GM18505 (cell line): ENCODE measurements at regions not wholly inside any gene's neighbourhood (a gene's known extent, or its start where the extent isn't known, plus 50 kb on each side); places are given as distances from the start of the nearest gene placed in this dataset.

Experiments used
- ATAC-seq: cut with Tn5 transposase; IDR thresholded peaks from one replicate; pipeline ENCODE4 v1.9.1; 2021; ENCODE audit not compliant: unreplicated experiment
- POLR2A ChIP-seq: IDR thresholded peaks from 4 replicates; pipeline ENCODE4 v1.6.1; 2011; ENCODE audit warnings: borderline replicate concordance; ENCODE audit not compliant: insufficient read depth, insufficient read length; ENCODE audit errors: extremely low read depth

- ATAC-seq, result no peak
- TF ChIP-seq POLR2A, result no peak
These were observed 138.6 kb downstream of the RPS29 start for GRCh38 chr14:49447540-49448107.

- no peak for TF ChIP-seq POLR2A
- no peak for ATAC-seq
These were observed 139.4 kb downstream of the RPS29 start for GRCh38 chr14:49446801-49447200.

GRCh38 chr14:49438256-49438770 is 147.9 kb downstream of the RPS29 start:
- ATAC-seq, result no peak
- TF ChIP-seq POLR2A, result no peak

- no peak for ATAC-seq
- no peak for TF ChIP-seq POLR2A
These were observed 158.1 kb downstream of the RPS29 start for GRCh38 chr14:49428076-49428475.

GRCh38 chr14:49427117-49427516 is 159.1 kb downstream of the RPS29 start:
- no peak for ATAC-seq
- no peak for TF ChIP-seq POLR2A

- no peak for TF ChIP-seq POLR2A
These were observed 160.3 kb downstream of the RPS29 start for GRCh38 chr14:49425921-49426320.

GRCh38 chr14:49424436-49425331 is 161.5 kb downstream of the RPS29 start:
- no peak for TF ChIP-seq POLR2A
- no peak for ATAC-seq

More at GRCh38 chr14:49425921-49426320, 160.3 kb downstream of the RPS29 start:
- no peak for ATAC-seq

GRCh38 chr14:49420201-49420600 is 166.0 kb downstream of the RPS29 start:
- ATAC-seq, result no peak
- TF ChIP-seq POLR2A, result no peak

- TF ChIP-seq POLR2A, result no peak
- no peak for ATAC-seq
These were observed 167.4 kb downstream of the RPS29 start for GRCh38 chr14:49418789-49419188.

GRCh38 chr14:49417790-49418189 is 168.4 kb downstream of the RPS29 start:
- no peak for TF ChIP-seq POLR2A
- ATAC-seq, result no peak

GRCh38 chr14:49408187-49408933 is 177.8 kb downstream of the RPS29 start:
- TF ChIP-seq POLR2A, result no peak
- no peak for ATAC-seq

- no peak for ATAC-seq
- no peak for TF ChIP-seq POLR2A
These were observed 180.9 kb downstream of the RPS29 start for GRCh38 chr14:49405291-49405690.

GRCh38 chr14:49401373-49401772 is 184.8 kb downstream of the RPS29 start:
- TF ChIP-seq POLR2A, result no peak
- ATAC-seq, result no peak
